SK-N-SH (cell line): ENCODE measurements at regions not wholly inside any gene's neighbourhood (a gene's known extent, or its start where the extent isn't known, plus 50 kb on each side); places are given as distances from the start of the nearest gene placed in this dataset.

ENCODE experiments used
- CTCF ChIA-PET: fragments of 300-600, 350-600 bp; formaldehyde crosslinking; extraction: SDS; loops from one replicate; lab custom pipeline; 2021; lab: Yijun Ruan, JAX
- POLR2A ChIA-PET: fragments of 350-600 bp; sonication (Branson Sonifier 250); formaldehyde crosslinking; extraction: SDS; loops from one replicate; lab custom pipeline; 2020; ENCODE audit warnings: antibody characterized with exemption, inconsistent platforms; lab: Yijun Ruan, JAX
- DNase-seq: peaks from one replicate; pipeline ENCODE4 v3.0.0; 2012
- H2AFZ ChIP-seq: fragments of 200-600 bp; sonication (generic); 2 replicates; pipeline ENCODE4 v1.8.1; 2016; ENCODE audit warnings: antibody characterized with exemption, mild to moderate bottlenecking, low read depth
- H3F3A ChIP-seq: fragments of 200-600 bp; sonication (generic); replicated peaks from 2 replicates; pipeline ENCODE3; 2016; ENCODE audit warnings: antibody characterized with exemption, mild to moderate bottlenecking; ENCODE audit not compliant: insufficient read depth
- H3K27ac ChIP-seq, 2 experiments: fragments of 200-500 bp in 1 of 2; fragments of 200-600 bp in 1 of 2; sonication (Bioruptor generic) in 1 of 2; sonication (generic), shearing (Covaris generic) in 1 of 2; 2 replicates each; pipeline versions ENCODE4 v1.5.1 to v1.6.1; 2014 to 2016; ENCODE audit warnings: low read depth in 2 of 2, inconsistent platforms in 1 of 2, low read length in 1 of 2, mild to moderate bottlenecking in 1 of 2, mixed read lengths in 1 of 2
- H3K27me3 ChIP-seq: fragments of 200-600 bp; sonication (generic), shearing (Covaris generic); 2 replicates; pipeline ENCODE4 v1.6.1; 2016; ENCODE audit warnings: mixed run types; ENCODE audit not compliant: insufficient read depth
- H3K36me3 ChIP-seq, 2 experiments: fragments of 200-500 bp in 1 of 2; fragments of 200-600 bp in 1 of 2; sonication (Bioruptor generic) in 1 of 2; sonication (generic) in 1 of 2; replicated peaks in 1 of 2; 2 replicates each; pipeline versions ENCODE3 to v1.5.1; 2014 to 2016; ENCODE audit warnings: low read length in 1 of 2, mild to moderate bottlenecking in 1 of 2; ENCODE audit not compliant: insufficient read depth in 2 of 2, control insufficient read depth in 1 of 2
- H3K4me1 ChIP-seq, 2 experiments: fragments of 200-500 bp in 1 of 2; fragments of 200-600 bp in 1 of 2; sonication (Bioruptor generic) in 1 of 2; sonication (generic), shearing (Covaris generic) in 1 of 2; 2 replicates each; pipeline versions ENCODE4 v1.5.1 to v1.6.1; 2014 to 2016; ENCODE audit warnings: low read depth in 1 of 2, low read length in 1 of 2, mixed run types in 1 of 2; ENCODE audit not compliant: insufficient read depth in 2 of 2, control insufficient read depth in 1 of 2
- H3K4me2 ChIP-seq: fragments of 200-600 bp; sonication (generic), shearing (Covaris generic); 2 replicates; pipeline ENCODE4 v1.6.1; 2017; ENCODE audit warnings: mixed run types
- H3K4me3 ChIP-seq, 2 experiments: fragments of 200-500 bp in 1 of 2; fragments of 200-600 bp in 1 of 2; sonication (Bioruptor generic) in 1 of 2; sonication (generic), shearing (Covaris generic) in 1 of 2; 2 replicates each; pipeline versions ENCODE4 v1.5.1 to v1.8.1; 2014 to 2016; ENCODE audit warnings: low read depth in 2 of 2, inconsistent platforms in 1 of 2, low read length in 1 of 2, mild to moderate bottlenecking in 1 of 2, mixed read lengths in 1 of 2, moderate library complexity in 1 of 2
- H3K79me2 ChIP-seq: fragments of 200-600 bp; sonication (generic); 2 replicates; pipeline ENCODE4 v1.8.1; 2017; ENCODE audit warnings: mild to moderate bottlenecking; ENCODE audit not compliant: insufficient read depth
- H3K9ac ChIP-seq: fragments of 200-600 bp; sonication (generic); 2 replicates; pipeline ENCODE4 v1.6.1; 2017; ENCODE audit warnings: mixed run types
- H3K9me2 ChIP-seq: fragments of 200-600 bp; sonication (generic); 2 replicates; pipeline ENCODE4 v1.6.1; 2017; ENCODE audit warnings: mixed run types
- H3K9me3 ChIP-seq: fragments of 200-600 bp; sonication (generic); 2 replicates; pipeline ENCODE4 v1.6.1; 2017; ENCODE audit warnings: mixed run types, mild to moderate bottlenecking, moderate library complexity
- H4K20me1 ChIP-seq: fragments of 200-600 bp; sonication (generic); 2 replicates; pipeline ENCODE4 v1.6.1; 2017; ENCODE audit warnings: mild to moderate bottlenecking, mixed run types; ENCODE audit not compliant: insufficient read depth
- CTCF ChIP-seq: fragments of 200-600 bp; sonication (generic); IDR thresholded peaks from 2 replicates; pipeline ENCODE4 v1.6.1; 2017; ENCODE audit warnings: antibody characterized with exemption, mild to moderate bottlenecking, moderate library complexity
- EP300 ChIP-seq, 2 experiments: IDR thresholded peaks; 2 replicates each; pipeline versions ENCODE4 v1.4.0 to v1.6.1; 2012; ENCODE audit warnings: borderline replicate concordance in 1 of 2, low read depth in 1 of 2, low read length in 1 of 2
- EZH2phosphoT487 ChIP-seq: fragments of 200-600 bp; sonication (generic); IDR thresholded peaks from 2 replicates; pipeline ENCODE4 v1.6.1; 2017; ENCODE audit warnings: low read depth, mixed run types, mild to moderate bottlenecking, antibody characterized with exemption, moderate library complexity, borderline replicate concordance
- FOXM1 ChIP-seq: IDR thresholded peaks from 2 replicates; pipeline ENCODE4 v1.4.0; 2012; ENCODE audit warnings: low read depth, mild to moderate bottlenecking
- GABPA ChIP-seq: IDR thresholded peaks from 2 replicates; pipeline ENCODE4 v1.4.0; 2012; ENCODE audit warnings: low read depth, mild to moderate bottlenecking
- GATA2 ChIP-seq: sonication (generic); formaldehyde crosslinking; IDR thresholded peaks from 2 replicates; pipeline ENCODE4 v1.5.0; 2020; ENCODE audit warnings: mild to moderate bottlenecking, missing genetic modification reagents
- IRF3 ChIP-seq: fragments of 150-350 bp; IDR thresholded peaks from 2 replicates; pipeline ENCODE4 v1.6.1; 2016; ENCODE audit warnings: mild to moderate bottlenecking, low read depth, low read length
- MAX ChIP-seq: IDR thresholded peaks from 2 replicates; pipeline ENCODE4 v1.4.0; 2012; ENCODE audit warnings: low read depth
- MEF2A ChIP-seq: IDR thresholded peaks from 2 replicates; pipeline ENCODE4 v1.4.0; 2012; ENCODE audit warnings: low read depth, borderline replicate concordance
- MXI1 ChIP-seq: IDR thresholded peaks from 2 replicates; pipeline ENCODE4 v1.6.1; 2012; ENCODE audit warnings: mild to moderate bottlenecking, low read depth, low read length, improper control_type of control experiment
- NFIC ChIP-seq: IDR thresholded peaks from 2 replicates; pipeline ENCODE4 v1.4.0; 2012; ENCODE audit warnings: borderline replicate concordance
- NRF1 ChIP-seq: IDR thresholded peaks from 2 replicates; pipeline ENCODE4 v1.6.1; 2012; ENCODE audit warnings: low read depth, mild to moderate bottlenecking, low read length
- RFX5 ChIP-seq: IDR thresholded peaks from 2 replicates; pipeline ENCODE4 v1.6.1; 2012; ENCODE audit warnings: mild to moderate bottlenecking, improper control_type of control experiment, low read length
- RXRA ChIP-seq: IDR thresholded peaks from 2 replicates; pipeline ENCODE4 v1.4.0; 2012; ENCODE audit warnings: low read depth, mild to moderate bottlenecking, borderline replicate concordance
- TAF1 ChIP-seq: IDR thresholded peaks from 2 replicates; pipeline ENCODE4 v1.6.1; 2012; ENCODE audit warnings: low read depth, mild to moderate bottlenecking, low read length, moderate library complexity, borderline replicate concordance
- TEAD4 ChIP-seq: IDR thresholded peaks from 2 replicates; pipeline ENCODE4 v1.4.0; 2012; ENCODE audit warnings: mild to moderate bottlenecking, borderline replicate concordance; ENCODE audit not compliant: insufficient read depth
- USF1 ChIP-seq: IDR thresholded peaks from 2 replicates; pipeline ENCODE4 v1.4.0; 2012; ENCODE audit warnings: low read depth, borderline replicate concordance
- USF2 ChIP-seq: fragments of 150-350 bp; IDR thresholded peaks from 2 replicates; pipeline ENCODE4 v1.6.1; 2017; ENCODE audit warnings: antibody characterized with exemption, low read length, low read depth, borderline replicate concordance
- YY1 ChIP-seq: IDR thresholded peaks from 2 replicates; pipeline ENCODE4 v1.4.0; 2012; ENCODE audit warnings: low read depth, mild to moderate bottlenecking
- WGBS: methylation state at CpG from one replicate; pipeline ENCODE4 v1.1.6; 2017; ENCODE audit warnings: low lambda C conversion rate; 5-methylcytosine and 5-hydroxymethylcytosine counted together

GRCh38 chr10:118472415-118473304 lies 122.8 kb downstream of the PRLHR start:
- no peak for TF ChIP-seq IRF3
- no peak for TF ChIP-seq YY1
- TF ChIP-seq MAX = no peak
- no peak for TF ChIP-seq FOXM1
- no peak for TF ChIP-seq MEF2A
- no peak for TF ChIP-seq TEAD4
- no peak for TF ChIP-seq RXRA
- no peak for TF ChIP-seq NFIC
- TF ChIP-seq NRF1 = no peak
- TF ChIP-seq USF2 = no peak
- no peak for TF ChIP-seq RFX5
- no peak overlapping the region for H3K27ac ChIP-seq
- no peaks in the 10 kb centered on the region for H3F3A ChIP-seq
- H3K4me1 ChIP-seq = no peaks in the 10 kb centered on the region; a peak in 1 of 4 replicates
- no peak overlapping the region for H2AFZ ChIP-seq
- no peak for DNase-seq
- H3K9me3 ChIP-seq = no peaks in the 10 kb centered on the region
- H4K20me1 ChIP-seq = no peaks in the 10 kb centered on the region
- H3K4me3 ChIP-seq = no peak overlapping the region
- POLR2A ChIA-PET = no interaction called here
- H3K36me3 ChIP-seq = no peaks in the 10 kb centered on the region
- no peaks in the 10 kb centered on the region for H3K9me2 ChIP-seq
- H3K79me2 ChIP-seq = no peaks in the 10 kb centered on the region
- H3K27me3 ChIP-seq = no peaks in the 10 kb centered on the region
- no peak overlapping the region for H3K9ac ChIP-seq
- H3K4me2 ChIP-seq = no peak overlapping the region
- CTCF ChIA-PET = interaction anchor here (1.7 to 5.2 kb wide), 2 partner anchors 13 to 71 kb away, joined by 6 to 40 read pairs; no protein-coding TSS in a partner anchor
- 51% methylated on average over 12 of the region's 12 CpGs for WGBS

GRCh38 chr10:118471863-118472262 lies 123.6 kb downstream of the PRLHR start:
- no peaks in the 10 kb centered on the region for H3K9me3 ChIP-seq
- no peaks in the 10 kb centered on the region for H4K20me1 ChIP-seq
- 50% methylated on average over 4 of the region's 4 CpGs for WGBS
- H3K4me1 ChIP-seq = no peaks in the 10 kb centered on the region; a peak in 1 of 4 replicates
- no peak overlapping the region for H3K4me2 ChIP-seq
- no peak overlapping the region for H2AFZ ChIP-seq
- no peaks in the 10 kb centered on the region for H3F3A ChIP-seq
- H3K9ac ChIP-seq = no peak overlapping the region
- H3K4me3 ChIP-seq = no peak overlapping the region
- no peaks in the 10 kb centered on the region for H3K9me2 ChIP-seq
- H3K27me3 ChIP-seq = no peaks in the 10 kb centered on the region
- no peaks in the 10 kb centered on the region for H3K79me2 ChIP-seq
- CTCF ChIA-PET = interaction anchor here (0.9 to 5.2 kb wide), 3 partner anchors 12 to 71 kb away, joined by 3 to 40 read pairs (median 6); no protein-coding TSS in a partner anchor
- DNase-seq = no peak
- H3K36me3 ChIP-seq = no peaks in the 10 kb centered on the region
- H3K27ac ChIP-seq = no peak overlapping the region
- POLR2A ChIA-PET = no interaction called here
- TF ChIP-seq TAF1 (no peak), EP300 (IDR thresholded peaks at IDR 0.05; ENCODE audit: borderline replicate concordance in 1 of 2, low read depth in 1 of 2, low read length in 1 of 2) (no peak), EZH2phosphoT487 (no peak), TEAD4 (no peak), IRF3 (no peak), CTCF (no peak), NFIC (no peak), GATA2 (CRISPR knock-in tag) (no peak), RFX5 (no peak), GABPA (no peak), MXI1 (no peak), USF1 (no peak)
